ENCODE measurements at regions not wholly inside any gene's neighbourhood (a gene's known extent, or its start where the extent isn't known, plus 50 kb on each side); places are given as distances from the start of the nearest gene placed in this dataset.

DNA sequence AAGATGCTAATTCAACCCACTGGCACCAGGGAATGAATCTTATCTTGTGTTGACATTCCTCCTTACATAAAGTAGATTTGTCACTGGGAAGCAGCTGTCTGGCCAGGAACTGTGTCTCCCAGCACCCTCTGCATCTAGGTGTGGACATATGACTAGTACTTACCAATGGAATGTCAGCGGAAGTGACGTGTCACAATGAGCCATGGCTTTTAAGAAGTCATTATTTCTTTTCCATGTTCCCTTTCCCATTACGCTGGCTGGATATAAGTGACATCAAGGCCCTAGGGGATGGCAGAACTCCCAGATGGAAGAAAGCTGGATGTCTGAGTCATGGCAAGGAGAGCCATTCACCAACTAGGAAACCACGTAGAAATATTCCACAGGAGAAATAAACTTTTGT is 84.7 kb upstream of the MAST4 start:
- no peak for TF ChIP-seq CEBPB (IDR thresholded peaks at IDR 0.05)
- TF ChIP-seq TEAD4 (IDR thresholded peaks at IDR 0.05): no peak
- TF ChIP-seq, protein P1, sequence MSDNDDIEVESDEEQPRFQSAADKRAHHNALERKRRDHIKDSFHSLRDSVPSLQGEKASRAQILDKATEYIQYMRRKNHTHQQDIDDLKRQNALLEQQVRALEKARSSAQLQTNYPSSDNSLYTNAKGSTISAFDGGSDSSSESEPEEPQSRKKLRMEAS (IDR thresholded peaks at IDR 0.05): no peak
- TF ChIP-seq ZBTB7A (IDR thresholded peaks at IDR 0.05; ENCODE audit: low read depth): no peak
- TF ChIP-seq CREB1 (IDR thresholded peaks at IDR 0.05; ENCODE audit: low read depth): no peak
- TF ChIP-seq NFIC (IDR thresholded peaks at IDR 0.05): no peak
- no peak for TF ChIP-seq TCF12 (IDR thresholded peaks at IDR 0.05; ENCODE audit: low read depth)
- no peak for TF ChIP-seq TAF1 (IDR thresholded peaks at IDR 0.05; ENCODE audit: low read depth)
- TF ChIP-seq USF1 (IDR thresholded peaks at IDR 0.05): no peak
- no peak for TF ChIP-seq REST (IDR thresholded peaks at IDR 0.05; ENCODE audit: low read depth)
- no peak for TF ChIP-seq EP300 (IDR thresholded peaks at IDR 0.05; ENCODE audit: borderline replicate concordance)
- no peak for TF ChIP-seq RAD21 (IDR thresholded peaks at IDR 0.05; ENCODE audit: low read depth)
- TF ChIP-seq EGR1 (IDR thresholded peaks at IDR 0.05): no peak

DNA sequence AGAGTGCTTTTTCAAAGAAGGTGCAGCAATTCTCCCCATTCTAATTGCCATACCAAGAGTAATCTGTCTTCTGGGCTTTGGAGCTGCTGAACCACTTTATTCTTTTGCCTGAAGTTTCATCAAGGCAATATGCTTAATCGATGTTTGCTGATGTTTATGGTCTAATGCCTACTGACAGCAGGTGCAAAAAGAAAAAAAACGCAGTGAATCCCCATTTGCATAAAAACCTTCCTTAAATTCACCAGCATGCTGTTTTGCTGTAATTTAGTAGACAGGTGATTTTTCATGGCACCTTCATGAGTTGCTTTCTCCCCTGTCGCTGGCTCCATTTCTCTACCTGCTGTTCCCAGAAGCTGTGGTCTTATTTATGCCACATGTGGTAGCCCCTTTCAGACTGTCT is 83.1 kb upstream of the MAST4 start:
- no peak for TF ChIP-seq NFIC (IDR thresholded peaks at IDR 0.05)
- no peak for TF ChIP-seq YY1 (IDR thresholded peaks at IDR 0.05; ENCODE audit: low read depth)
- no peak for TF ChIP-seq REST (IDR thresholded peaks at IDR 0.05; ENCODE audit: low read depth)
- TF ChIP-seq EGR1 (IDR thresholded peaks at IDR 0.05): no peak
- TF ChIP-seq, protein P1 (IDR thresholded peaks at IDR 0.05): no peak

DNA sequence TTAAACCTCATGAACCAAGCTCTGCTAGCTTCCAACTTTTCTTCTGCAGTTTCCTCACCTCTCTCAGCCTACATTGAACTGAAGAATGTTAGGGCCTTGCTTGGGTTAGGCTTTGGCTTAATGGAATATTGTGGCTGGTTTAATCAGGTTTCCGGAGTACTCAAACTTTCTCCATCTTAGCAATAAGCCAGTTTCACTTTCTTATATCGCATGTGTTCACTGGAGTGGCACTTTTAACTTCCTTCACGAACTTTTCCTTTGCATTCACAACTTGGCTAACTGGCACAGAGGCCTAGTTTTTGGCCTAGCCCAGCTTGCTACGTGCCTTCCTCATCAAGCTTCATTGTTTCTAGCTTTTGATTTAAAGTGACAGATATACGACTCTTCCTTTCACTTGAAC is 81.0 kb upstream of the MAST4 start:
- TF ChIP-seq EGR1 (IDR thresholded peaks at IDR 0.05) (no peak), EP300 (IDR thresholded peaks at IDR 0.05; ENCODE audit: borderline replicate concordance) (no peak), TEAD4 (IDR thresholded peaks at IDR 0.05) (no peak), CREB1 (IDR thresholded peaks at IDR 0.05; ENCODE audit: low read depth) (no peak), ZBTB7A (IDR thresholded peaks at IDR 0.05; ENCODE audit: low read depth) (no peak), YY1 (IDR thresholded peaks at IDR 0.05; ENCODE audit: low read depth) (no peak), TAF1 (IDR thresholded peaks at IDR 0.05; ENCODE audit: low read depth) (no peak), CEBPB (IDR thresholded peaks at IDR 0.05) (no peak), TCF12 (IDR thresholded peaks at IDR 0.05; ENCODE audit: low read depth) (no peak), NFIC (IDR thresholded peaks at IDR 0.05) (no peak), RAD21 (IDR thresholded peaks at IDR 0.05; ENCODE audit: low read depth) (no peak), REST (IDR thresholded peaks at IDR 0.05; ENCODE audit: low read depth) (no peak), FOXM1 (IDR thresholded peaks at IDR 0.05; ENCODE audit: borderline replicate concordance, low read depth) (no peak), USF1 (IDR thresholded peaks at IDR 0.05) (no peak)
- TF ChIP-seq, protein P1 (IDR thresholded peaks at IDR 0.05): no peak

- TF ChIP-seq ZBTB7A (IDR thresholded peaks at IDR 0.05; ENCODE audit: low read depth) (no peak), RAD21 (IDR thresholded peaks at IDR 0.05; ENCODE audit: low read depth) (no peak), EGR1 (IDR thresholded peaks at IDR 0.05) (no peak), USF1 (IDR thresholded peaks at IDR 0.05) (no peak), CEBPB (IDR thresholded peaks at IDR 0.05) (no peak), CREB1 (IDR thresholded peaks at IDR 0.05; ENCODE audit: low read depth) (no peak), FOXM1 (IDR thresholded peaks at IDR 0.05; ENCODE audit: borderline replicate concordance, low read depth) (no peak), TAF1 (IDR thresholded peaks at IDR 0.05; ENCODE audit: low read depth) (no peak), YY1 (IDR thresholded peaks at IDR 0.05; ENCODE audit: low read depth) (no peak), REST (IDR thresholded peaks at IDR 0.05; ENCODE audit: low read depth) (no peak), EP300 (IDR thresholded peaks at IDR 0.05; ENCODE audit: borderline replicate concordance) (no peak), NFIC (IDR thresholded peaks at IDR 0.05) (no peak), TCF12 (IDR thresholded peaks at IDR 0.05; ENCODE audit: low read depth) (no peak), TEAD4 (IDR thresholded peaks at IDR 0.05) (no peak)
- TF ChIP-seq, protein P1 (IDR thresholded peaks at IDR 0.05): no peak
Measured at GRCh38 chr5:66516550-66516949, 79.6 kb upstream of the MAST4 start.

All from Ishikawa (cell line).